MG63 (cell line): ENCODE measurements at regions not wholly inside any gene's neighbourhood (a gene's known extent, or its start where the extent isn't known, plus 50 kb on each side); places are given as distances from the start of the nearest gene placed in this dataset.

Source experiments
- DNase-seq: peaks from one replicate; pipeline ENCODE4 v3.0.0-alpha.2; 2020
- H3K27me3 ChIP-seq: fragments of 250-450 bp; sonication (Bioruptor Pico); 2 replicates; pipeline ENCODE4 v1.5.1; 2020; ENCODE audit warnings: mild to moderate bottlenecking, moderate library complexity
- H3K36me3 ChIP-seq: fragments of 250-450 bp; sonication (Bioruptor Pico); 2 replicates; pipeline ENCODE4 v1.5.1; 2020; ENCODE audit warnings: mild to moderate bottlenecking, moderate library complexity
- H3K4me3 ChIP-seq: fragments of 250-450 bp; sonication (Bioruptor Pico); 2 replicates; pipeline ENCODE4 v1.5.1; 2020; ENCODE audit warnings: mild to moderate bottlenecking, moderate library complexity
- H3K9me3 ChIP-seq: fragments of 250-450 bp; sonication (Bioruptor Pico); 2 replicates; pipeline ENCODE4 v1.5.1; 2020; ENCODE audit warnings: mild to moderate bottlenecking, moderate library complexity

GRCh38 chr14:101469382-101470247, 91.7 kb upstream of the DIO3 start:
- DNase-seq: no peak
- Histone ChIP-seq H3K4me3 (no peak overlapping the region), H3K9me3 (no peaks in the 10 kb centered on the region), H3K36me3 (no peaks in the 10 kb centered on the region), H3K27me3 (no peaks in the 10 kb centered on the region)

- no peak for DNase-seq
- no peaks in the 10 kb centered on the region for H3K36me3 ChIP-seq
- H3K27me3 ChIP-seq: no peaks in the 10 kb centered on the region
- H3K9me3 ChIP-seq: no peaks in the 10 kb centered on the region
- no peak overlapping the region for H3K4me3 ChIP-seq
These were observed 91.0 kb upstream of the DIO3 start for GRCh38 chr14:101470266-101470665.

- no peak overlapping the region for H3K4me3 ChIP-seq
- no peaks in the 10 kb centered on the region for H3K9me3 ChIP-seq
- H3K36me3 ChIP-seq: no peaks in the 10 kb centered on the region
- DNase-seq: no peak
- H3K27me3 ChIP-seq: no peaks in the 10 kb centered on the region
These were observed 89.4 kb upstream of the DIO3 start for GRCh38 chr14:101471723-101472517.

GRCh38 chr14:101472518-101472849, 88.8 kb upstream of the DIO3 start:
- H3K27me3 ChIP-seq: no peaks in the 10 kb centered on the region
- DNase-seq: no peak
- no peak overlapping the region for H3K4me3 ChIP-seq
- no peaks in the 10 kb centered on the region for H3K36me3 ChIP-seq
- no peaks in the 10 kb centered on the region for H3K9me3 ChIP-seq

- no peak for DNase-seq
- no peaks in the 10 kb centered on the region for H3K27me3 ChIP-seq
These were observed 88.1 kb upstream of the DIO3 start for GRCh38 chr14:101473045-101473729.

GRCh38 chr14:101473795-101474562, 87.3 kb upstream of the DIO3 start:
- H3K4me3 ChIP-seq: no peak overlapping the region
- H3K36me3 ChIP-seq: no peaks in the 10 kb centered on the region
- no peaks in the 10 kb centered on the region for H3K9me3 ChIP-seq
- no peaks in the 10 kb centered on the region for H3K27me3 ChIP-seq
- no peak for DNase-seq

More at GRCh38 chr14:101473045-101473729, 88.1 kb upstream of the DIO3 start:
- H3K36me3 ChIP-seq: no peaks in the 10 kb centered on the region
- H3K4me3 ChIP-seq: no peak overlapping the region
- no peaks in the 10 kb centered on the region for H3K9me3 ChIP-seq

GRCh38 chr14:101474563-101475455, 86.5 kb upstream of the DIO3 start:
- no peak overlapping the region for H3K4me3 ChIP-seq
- no peaks in the 10 kb centered on the region for H3K36me3 ChIP-seq
- DNase-seq: no peak
- H3K9me3 ChIP-seq: no peaks in the 10 kb centered on the region
- no peaks in the 10 kb centered on the region for H3K27me3 ChIP-seq

GRCh38 chr14:101475456-101476257, 85.6 kb upstream of the DIO3 start:
- H3K36me3 ChIP-seq: no peaks in the 10 kb centered on the region
- no peak overlapping the region for H3K4me3 ChIP-seq
- H3K27me3 ChIP-seq: no peaks in the 10 kb centered on the region
- DNase-seq: peak; percentile 6
- no peaks in the 10 kb centered on the region for H3K9me3 ChIP-seq

- Histone ChIP-seq H3K36me3 (no peaks in the 10 kb centered on the region), H3K9me3 (no peaks in the 10 kb centered on the region), H3K27me3 (no peaks in the 10 kb centered on the region), H3K4me3 (no peak overlapping the region)
- DNase-seq: no peak
These were observed 84.9 kb upstream of the DIO3 start for GRCh38 chr14:101476258-101476915.

GRCh38 chr14:101476916-101477553, 84.3 kb upstream of the DIO3 start:
- Histone ChIP-seq H3K36me3 (no peaks in the 10 kb centered on the region), H3K9me3 (no peaks in the 10 kb centered on the region), H3K4me3 (no peak overlapping the region), H3K27me3 (no peaks in the 10 kb centered on the region)
- DNase-seq: no peak

GRCh38 chr14:101477648-101478047, 83.6 kb upstream of the DIO3 start:
- H3K9me3 ChIP-seq: no peaks in the 10 kb centered on the region
- H3K4me3 ChIP-seq: no peak overlapping the region
- no peaks in the 10 kb centered on the region for H3K27me3 ChIP-seq
- DNase-seq: no peak
- no peaks in the 10 kb centered on the region for H3K36me3 ChIP-seq

GRCh38 chr14:101478096-101478495, 83.2 kb upstream of the DIO3 start:
- no peaks in the 10 kb centered on the region for H3K9me3 ChIP-seq
- no peaks in the 10 kb centered on the region for H3K27me3 ChIP-seq
- no peak overlapping the region for H3K4me3 ChIP-seq
- no peak for DNase-seq
- no peaks in the 10 kb centered on the region for H3K36me3 ChIP-seq

- Histone ChIP-seq H3K9me3 (no peaks in the 10 kb centered on the region), H3K27me3 (no peaks in the 10 kb centered on the region), H3K36me3 (no peaks in the 10 kb centered on the region), H3K4me3 (no peak overlapping the region)
- no peak for DNase-seq
These were observed 82.4 kb upstream of the DIO3 start for GRCh38 chr14:101478796-101479410.
